Stimulated activated memory B cell treated with anti-CD40 and anti-IgM and Interleukin-4, amounts not matched to agents 10 μg/mL and 1 μg/mL and 100 μg/mL, for 72 hours (primary cell): ENCODE measurements at regions not wholly inside any gene's neighbourhood (a gene's known extent, or its start where the extent isn't known, plus 50 kb on each side); places are given as distances from the start of the nearest gene placed in this dataset.

Experiments used
- ATAC-seq: fragments of 150-1000 bp; cut with Tn5 transposase; 2 replicates; pipeline ENCODE4 v1.10.0; 2021
- H3K27ac Mint-ChIP-seq: one replicate; pipeline ENCODE4 v1.8.0; 2022; ENCODE audit warnings: mild to moderate bottlenecking, mixed read lengths
- H3K27me3 Mint-ChIP-seq: one replicate; pipeline ENCODE4 v1.8.0; 2022; ENCODE audit warnings: mixed read lengths
- H3K36me3 Mint-ChIP-seq: one replicate; pipeline ENCODE4 v1.8.0; 2022; ENCODE audit warnings: mixed read lengths
- H3K4me1 Mint-ChIP-seq: one replicate; pipeline ENCODE4 v1.8.0; 2022; ENCODE audit warnings: mixed read lengths
- H3K4me3 Mint-ChIP-seq: one replicate; pipeline ENCODE4 v1.8.0; 2022; ENCODE audit warnings: mild to moderate bottlenecking, moderate library complexity, mixed read lengths
- H3K9me3 Mint-ChIP-seq: one replicate; pipeline ENCODE4 v1.8.0; 2022; ENCODE audit warnings: mixed read lengths

DNA sequence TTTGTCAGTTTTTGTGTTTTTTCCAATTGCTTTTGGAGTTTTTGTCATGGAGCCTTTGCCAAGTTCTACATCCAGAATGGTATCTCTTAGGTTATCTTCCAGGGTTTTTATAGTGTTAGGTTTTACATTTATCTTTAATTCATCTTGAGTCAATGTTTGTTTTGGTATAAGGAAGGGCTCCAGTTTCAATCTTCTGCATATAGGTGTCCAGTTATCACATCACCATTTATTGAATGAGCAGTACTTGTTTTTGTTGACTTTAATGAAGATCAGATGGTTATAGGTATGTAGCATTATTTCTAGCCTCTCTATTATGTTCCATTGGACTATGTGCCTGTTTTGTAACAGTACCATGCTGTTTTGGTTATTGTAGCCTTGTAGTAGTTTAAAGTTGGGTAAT is 1233.1 kb downstream of the PLA2G4A start:
- no peaks in the 10 kb centered on the region for H3K27me3 Mint-ChIP-seq
- ATAC-seq: no peak
- no peaks in the 10 kb centered on the region for H3K36me3 Mint-ChIP-seq
- no peak overlapping the region for H3K4me3 Mint-ChIP-seq
- no peak overlapping the region for H3K27ac Mint-ChIP-seq
- H3K4me1 Mint-ChIP-seq: no peaks in the 10 kb centered on the region
- peaks cover 24% of the 10 kb centered on the region for H3K9me3 Mint-ChIP-seq

DNA sequence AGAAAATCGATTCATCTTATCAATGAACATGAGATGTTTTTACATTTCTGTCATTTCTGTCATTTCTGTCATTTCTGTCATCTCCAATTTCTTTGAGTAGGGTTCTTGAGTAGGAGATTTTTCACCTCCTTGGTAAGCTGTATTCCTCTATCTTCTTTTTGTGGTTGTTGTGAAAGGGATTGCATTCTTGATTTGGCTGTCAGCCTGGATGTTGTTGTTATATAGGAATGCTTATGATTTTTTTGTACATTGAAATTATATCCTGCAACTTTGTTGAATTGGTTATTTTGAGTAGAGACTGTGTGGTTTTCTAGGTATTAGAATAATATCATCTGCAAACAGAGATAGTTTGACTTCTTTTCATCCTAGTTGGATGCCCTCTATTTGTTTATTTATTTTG is 1233.7 kb downstream of the PLA2G4A start:
- Mint-ChIP-seq H3K27ac (no peak overlapping the region), H3K4me1 (no peaks in the 10 kb centered on the region), H3K36me3 (no peaks in the 10 kb centered on the region), H3K4me3 (no peak overlapping the region), H3K9me3 (peaks cover 22% of the 10 kb centered on the region), H3K27me3 (no peaks in the 10 kb centered on the region)
- ATAC-seq: no peak

DNA sequence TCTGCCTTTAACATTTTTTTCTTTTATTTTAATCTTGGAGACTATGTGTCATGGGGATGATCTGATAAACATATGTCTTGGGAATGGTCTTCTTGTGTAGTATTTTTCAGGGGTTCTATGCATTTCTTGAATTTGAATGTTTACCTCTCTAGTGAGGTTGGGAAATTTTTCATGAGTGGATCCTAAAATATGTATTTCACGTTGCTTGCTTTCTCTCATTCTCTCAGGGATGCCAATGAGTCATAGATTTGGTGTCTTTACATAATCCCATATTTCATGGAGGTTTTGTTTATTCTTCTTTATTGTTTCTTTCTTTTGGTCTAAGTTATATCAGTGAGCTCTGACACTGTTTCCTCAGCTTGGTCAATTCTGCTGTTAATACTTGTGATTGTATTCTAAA is 1237.2 kb downstream of the PLA2G4A start:
- Mint-ChIP-seq H3K36me3 (no peaks in the 10 kb centered on the region), H3K27me3 (no peaks in the 10 kb centered on the region), H3K4me1 (no peaks in the 10 kb centered on the region), H3K4me3 (no peak overlapping the region), H3K9me3 (peaks cover 18% of the 10 kb centered on the region), H3K27ac (no peak overlapping the region)
- no peak for ATAC-seq

DNA sequence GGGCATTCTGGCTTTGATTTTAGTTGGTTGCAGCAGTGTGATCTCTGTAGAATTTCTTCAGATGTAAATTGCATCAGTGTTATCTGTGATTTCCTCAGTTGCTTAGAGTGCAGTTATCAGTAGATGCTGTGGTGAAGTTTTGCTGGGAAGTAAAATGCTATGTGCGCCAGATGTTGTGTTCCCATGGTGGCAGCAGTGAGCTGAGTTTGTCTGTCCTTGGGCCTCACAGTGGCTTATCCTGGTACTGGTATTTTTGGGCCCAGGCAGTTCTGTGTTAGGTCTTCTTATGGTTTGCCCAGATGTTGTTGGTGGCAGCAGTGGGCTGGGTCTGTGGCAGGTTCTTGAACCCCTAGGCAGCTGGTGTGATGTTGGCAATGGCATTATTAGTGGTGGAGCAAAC is 1242.1 kb downstream of the PLA2G4A start:
- Mint-ChIP-seq H3K9me3 (peaks cover 20% of the 10 kb centered on the region), H3K27me3 (no peaks in the 10 kb centered on the region), H3K36me3 (no peaks in the 10 kb centered on the region), H3K4me1 (no peaks in the 10 kb centered on the region), H3K27ac (no peak overlapping the region), H3K4me3 (no peak overlapping the region)
- ATAC-seq: no peak

DNA sequence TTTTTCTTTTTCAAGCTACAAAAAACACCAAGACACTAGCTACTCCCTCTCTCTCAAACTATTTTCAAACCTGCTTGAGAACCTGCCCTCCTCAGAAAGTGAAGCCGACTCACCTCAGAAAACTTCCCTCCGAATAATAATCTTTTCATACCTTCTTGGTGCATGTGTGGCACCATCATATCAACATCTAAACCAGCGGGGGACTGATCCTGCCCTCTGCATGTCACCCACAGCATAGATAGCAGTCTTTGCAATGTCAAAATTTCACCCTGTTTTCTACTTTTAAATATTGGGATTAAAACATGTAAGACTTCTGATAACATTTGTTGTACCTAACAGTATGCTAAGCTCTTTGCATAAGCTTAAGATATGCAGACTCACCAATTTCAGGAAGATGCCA is 1260.3 kb downstream of the PLA2G4A start:
- no peaks in the 10 kb centered on the region for H3K27me3 Mint-ChIP-seq
- ATAC-seq: no peak
- peaks cover 5% of the 10 kb centered on the region for H3K9me3 Mint-ChIP-seq
- no peaks in the 10 kb centered on the region for H3K4me1 Mint-ChIP-seq
- no peak overlapping the region for H3K27ac Mint-ChIP-seq
- no peak overlapping the region for H3K4me3 Mint-ChIP-seq
- H3K36me3 Mint-ChIP-seq: no peaks in the 10 kb centered on the region

DNA sequence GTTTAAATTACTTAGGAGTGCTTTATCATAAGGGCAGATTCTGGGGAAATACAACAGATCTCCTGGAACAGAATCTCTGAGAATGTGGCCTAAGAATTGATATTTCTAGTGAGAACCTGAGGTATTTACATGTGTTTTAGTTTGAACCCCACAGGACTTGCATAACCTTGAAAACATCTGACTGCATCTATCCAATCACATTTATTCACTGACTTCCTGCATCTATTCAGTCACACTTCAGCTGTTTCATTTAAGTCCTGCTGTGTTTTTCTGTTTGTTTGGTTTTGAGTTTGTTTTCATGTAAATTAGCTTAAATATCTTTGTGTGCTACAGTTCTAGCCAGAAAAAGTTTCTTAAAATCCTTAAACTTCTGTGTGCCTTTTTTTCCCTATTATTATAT is 1260.7 kb downstream of the PLA2G4A start:
- no peak overlapping the region for H3K4me3 Mint-ChIP-seq
- no peak for ATAC-seq
- no peak overlapping the region for H3K27ac Mint-ChIP-seq
- H3K36me3 Mint-ChIP-seq: no peaks in the 10 kb centered on the region
- H3K9me3 Mint-ChIP-seq: peaks cover 5% of the 10 kb centered on the region
- H3K4me1 Mint-ChIP-seq: no peaks in the 10 kb centered on the region
- H3K27me3 Mint-ChIP-seq: no peaks in the 10 kb centered on the region

DNA sequence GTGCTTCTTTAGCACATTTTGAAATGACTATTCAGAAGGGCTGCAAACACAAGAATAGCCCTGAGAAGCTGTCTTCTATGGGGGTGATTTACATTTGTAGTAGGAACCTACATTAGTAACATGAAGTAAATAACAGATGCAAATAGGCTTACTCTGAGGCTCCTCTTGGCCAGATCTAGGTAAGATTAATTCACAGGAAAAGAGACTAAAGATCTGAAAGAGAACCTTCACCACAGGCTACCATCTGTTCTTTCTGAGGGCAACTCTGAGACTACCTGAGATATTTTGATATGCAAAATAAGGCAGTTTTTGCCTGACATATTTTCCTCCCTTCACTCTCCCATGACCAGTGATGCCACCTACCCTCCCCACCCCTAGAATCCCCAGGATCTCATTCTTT is 1267.8 kb downstream of the PLA2G4A start:
- no peak for ATAC-seq
- no peak overlapping the region for H3K27ac Mint-ChIP-seq
- H3K27me3 Mint-ChIP-seq: no peaks in the 10 kb centered on the region
- H3K36me3 Mint-ChIP-seq: no peaks in the 10 kb centered on the region
- H3K9me3 Mint-ChIP-seq: no peaks in the 10 kb centered on the region
- H3K4me1 Mint-ChIP-seq: no peaks in the 10 kb centered on the region
- H3K4me3 Mint-ChIP-seq: no peak overlapping the region

DNA sequence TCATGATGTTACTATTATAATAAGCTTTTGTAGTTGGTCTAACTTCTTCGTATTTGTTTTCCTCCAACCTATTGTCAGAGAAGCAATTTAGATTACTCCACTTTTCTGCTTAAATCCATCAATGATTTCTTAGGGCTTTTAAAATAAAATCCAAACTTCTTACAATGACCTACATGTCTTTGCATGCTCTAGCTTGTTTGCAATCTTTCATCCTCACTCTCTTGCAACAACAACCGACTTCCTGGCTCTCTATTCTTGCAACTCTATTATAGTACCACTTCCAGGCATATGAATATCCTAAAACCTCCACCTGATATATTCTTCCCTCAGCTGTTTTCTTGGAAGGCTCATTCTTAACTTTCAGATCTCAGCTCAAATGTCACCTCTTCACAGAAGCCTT is 1288.7 kb downstream of the PLA2G4A start:
- ATAC-seq: no peak
- no peaks in the 10 kb centered on the region for H3K4me1 Mint-ChIP-seq
- H3K4me3 Mint-ChIP-seq: no peak overlapping the region

DNA sequence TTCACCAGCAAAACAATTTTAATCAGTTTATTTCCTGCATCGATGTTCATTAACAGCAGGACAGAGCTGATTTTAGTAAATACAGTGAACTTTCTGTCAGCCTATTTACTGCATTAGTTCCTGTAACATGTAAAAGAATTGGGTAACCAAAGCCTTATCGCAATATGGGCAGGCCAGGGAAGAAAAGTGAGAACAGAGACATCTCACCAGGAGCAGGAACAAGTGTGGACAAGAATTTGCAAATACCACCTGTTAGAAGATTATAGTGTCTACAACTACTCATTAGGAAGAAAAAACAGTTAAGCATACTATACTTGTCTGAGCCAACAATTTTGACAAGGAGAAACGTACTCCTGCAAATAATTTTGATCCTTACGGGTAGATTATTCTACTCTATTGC is 1293.9 kb downstream of the PLA2G4A start:
- no peak overlapping the region for H3K27ac Mint-ChIP-seq
- H3K4me1 Mint-ChIP-seq: no peaks in the 10 kb centered on the region
- no peaks in the 10 kb centered on the region for H3K9me3 Mint-ChIP-seq
- H3K27me3 Mint-ChIP-seq: no peaks in the 10 kb centered on the region
- no peak for ATAC-seq
- H3K36me3 Mint-ChIP-seq: no peaks in the 10 kb centered on the region
- no peak overlapping the region for H3K4me3 Mint-ChIP-seq

More for the DNA sequence above, 1288.7 kb downstream of the PLA2G4A start:
- Mint-ChIP-seq H3K27ac (no peak overlapping the region), H3K27me3 (no peaks in the 10 kb centered on the region), H3K9me3 (no peaks in the 10 kb centered on the region), H3K36me3 (no peaks in the 10 kb centered on the region)

DNA sequence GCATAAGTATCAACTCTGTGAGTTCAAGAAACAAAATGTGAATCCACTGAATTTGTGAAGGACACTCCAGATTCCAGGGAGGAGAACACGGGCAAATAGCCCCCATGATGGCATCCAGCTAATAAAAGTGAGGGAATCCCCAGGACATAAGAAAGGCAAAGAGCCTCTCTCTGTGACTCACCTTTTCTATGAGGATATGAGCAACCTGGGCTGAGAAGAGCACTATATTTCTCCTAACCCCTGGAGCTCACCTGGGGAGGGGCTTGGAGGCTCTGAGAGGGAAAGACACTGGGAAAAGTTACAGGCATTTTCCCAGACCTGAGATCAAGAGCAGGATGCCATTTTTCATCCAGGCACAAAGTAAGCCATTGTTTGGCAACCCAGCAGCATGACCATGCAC is 1298.8 kb downstream of the PLA2G4A start:
- Mint-ChIP-seq H3K27me3 (no peaks in the 10 kb centered on the region), H3K4me3 (no peak overlapping the region), H3K4me1 (no peaks in the 10 kb centered on the region), H3K36me3 (no peaks in the 10 kb centered on the region), H3K9me3 (peaks cover 6% of the 10 kb centered on the region), H3K27ac (no peak overlapping the region)
- no peak for ATAC-seq

DNA sequence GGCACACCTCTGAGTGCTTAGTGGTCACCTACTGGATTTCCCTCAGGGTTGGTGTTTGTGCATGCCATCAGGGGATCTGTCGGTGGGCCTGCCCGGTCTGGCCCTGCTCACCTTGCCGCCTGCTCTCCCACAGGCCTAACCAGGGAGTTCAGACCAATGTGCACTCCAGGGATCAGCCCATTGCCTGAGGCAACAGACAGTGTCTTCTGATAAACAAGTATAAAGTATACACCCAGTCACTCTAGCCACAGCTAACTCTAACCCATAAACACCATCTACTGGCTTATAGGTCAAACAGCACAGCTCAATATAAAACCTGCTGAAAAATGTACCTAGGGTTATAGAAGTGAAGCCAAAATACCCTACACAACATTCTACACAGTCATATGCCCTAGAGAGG is 1300.0 kb downstream of the PLA2G4A start:
- Mint-ChIP-seq H3K27ac (no peak overlapping the region), H3K4me3 (no peak overlapping the region), H3K9me3 (peaks cover 9% of the 10 kb centered on the region), H3K27me3 (no peaks in the 10 kb centered on the region), H3K4me1 (no peaks in the 10 kb centered on the region), H3K36me3 (no peaks in the 10 kb centered on the region)
- no peak for ATAC-seq

DNA sequence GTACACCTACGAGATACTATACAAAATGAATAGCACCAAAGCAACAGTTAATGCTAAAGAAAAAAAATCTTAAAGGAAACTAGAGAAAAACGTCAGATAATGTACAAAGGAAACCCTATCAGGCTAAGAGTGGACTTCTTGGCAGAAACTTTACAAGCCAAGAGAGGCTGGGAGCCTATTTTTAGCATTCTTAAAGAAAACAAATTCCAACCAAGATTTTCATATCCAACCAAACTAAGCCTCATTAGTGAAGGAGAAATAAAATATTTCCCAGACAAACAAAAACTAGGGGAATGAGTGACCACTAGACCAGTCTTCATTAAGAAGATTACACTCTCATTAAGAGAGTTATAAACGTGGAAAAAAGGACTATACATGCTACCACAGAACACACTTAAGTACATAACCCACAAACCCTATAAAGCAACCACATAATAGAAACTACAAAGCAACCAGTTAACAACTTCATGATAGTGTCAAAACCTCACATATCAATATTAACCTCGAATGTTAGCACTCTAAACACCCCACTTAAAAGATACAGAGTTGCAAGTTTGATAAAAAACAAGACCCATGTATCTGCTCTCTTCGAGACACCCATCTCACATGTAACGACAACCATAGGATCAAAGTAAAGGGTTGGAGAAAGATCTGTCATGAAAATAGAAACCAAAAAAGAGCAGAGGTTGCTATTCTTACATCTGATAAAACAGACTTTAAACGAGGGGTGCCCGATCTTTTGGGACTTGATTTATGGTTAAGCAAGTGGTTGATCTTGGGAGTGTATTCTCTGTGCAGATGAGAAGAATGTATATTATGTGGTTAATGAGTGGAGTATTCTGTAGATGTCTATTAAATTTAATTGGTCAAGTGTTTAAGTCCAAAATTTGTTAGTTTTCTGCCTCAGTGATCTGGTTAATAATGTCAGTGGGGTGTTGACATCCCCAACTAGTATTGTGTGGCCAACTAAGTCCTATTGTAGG is 1301.4 kb downstream of the PLA2G4A start:
- Mint-ChIP-seq H3K9me3 (peaks cover 17% of the 10 kb centered on the region), H3K27ac (no peak overlapping the region), H3K27me3 (no peaks in the 10 kb centered on the region), H3K4me1 (no peaks in the 10 kb centered on the region), H3K36me3 (no peaks in the 10 kb centered on the region), H3K4me3 (no peak overlapping the region)
- no peak for ATAC-seq

DNA sequence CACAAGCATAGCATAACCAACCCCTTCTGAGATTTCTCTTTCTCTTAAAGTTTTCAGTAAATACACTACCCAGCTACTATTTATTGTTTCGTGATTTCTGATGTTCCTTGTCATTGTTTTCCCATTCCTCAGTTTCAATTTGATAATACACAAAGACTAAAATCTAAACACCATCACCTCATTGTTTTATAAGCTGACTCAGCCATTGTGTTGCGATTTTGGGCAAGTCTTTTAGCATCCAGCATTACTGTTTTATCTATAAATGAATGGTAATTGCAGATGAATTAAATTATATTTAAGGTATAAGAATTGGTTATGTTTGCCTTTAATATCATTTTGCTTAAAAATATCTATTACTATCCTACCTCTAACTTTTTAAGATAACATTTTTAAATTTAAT is 1308.5 kb downstream of the PLA2G4A start:
- no peak for ATAC-seq
- H3K4me1 Mint-ChIP-seq: no peaks in the 10 kb centered on the region
- H3K4me3 Mint-ChIP-seq: no peak overlapping the region
- H3K36me3 Mint-ChIP-seq: no peaks in the 10 kb centered on the region
- H3K27ac Mint-ChIP-seq: no peak overlapping the region
- H3K27me3 Mint-ChIP-seq: no peaks in the 10 kb centered on the region
- peaks cover 16% of the 10 kb centered on the region for H3K9me3 Mint-ChIP-seq

DNA sequence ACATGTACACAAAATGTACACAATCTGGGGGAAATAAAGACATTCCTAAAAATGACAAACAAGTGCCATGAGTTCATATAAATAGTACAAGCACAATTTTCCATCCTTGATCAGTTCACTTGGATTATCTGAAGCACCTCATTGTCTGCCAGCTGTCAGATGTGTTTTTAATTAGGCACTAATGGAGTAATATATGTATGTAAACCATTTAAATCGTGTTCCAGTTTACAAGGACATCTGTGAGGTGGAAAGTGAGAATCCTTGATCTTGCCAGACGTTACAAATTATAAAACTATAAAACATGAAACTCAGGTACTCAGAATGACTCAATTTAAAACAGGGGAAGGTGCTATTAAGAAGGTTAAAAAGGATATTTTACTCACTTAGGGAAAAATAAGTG is 1312.2 kb downstream of the PLA2G4A start:
- Mint-ChIP-seq H3K27ac (no peak overlapping the region), H3K27me3 (no peaks in the 10 kb centered on the region), H3K9me3 (peaks cover 4% of the 10 kb centered on the region), H3K36me3 (no peaks in the 10 kb centered on the region), H3K4me3 (no peak overlapping the region), H3K4me1 (no peaks in the 10 kb centered on the region)
- ATAC-seq: no peak

DNA sequence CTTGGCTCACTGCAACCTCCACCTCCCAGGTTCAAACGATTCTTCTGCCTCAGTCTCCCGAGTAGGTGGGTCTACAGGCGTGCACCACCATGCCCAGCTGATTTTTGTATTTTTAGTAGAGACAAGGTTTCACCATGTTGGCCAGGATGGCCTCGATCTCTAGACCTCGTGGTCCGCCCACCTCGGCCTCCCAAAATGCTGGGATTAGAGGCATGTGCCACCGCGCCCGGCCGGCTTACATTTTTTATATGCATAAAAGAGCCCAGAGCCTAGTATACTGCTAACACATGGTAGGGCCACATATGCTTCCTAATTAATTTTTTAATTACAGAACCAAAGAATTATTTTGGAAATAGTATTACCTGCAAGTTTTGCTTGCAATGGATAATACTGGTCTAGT is 1325.4 kb downstream of the PLA2G4A start:
- no peaks in the 10 kb centered on the region for H3K36me3 Mint-ChIP-seq
- no peaks in the 10 kb centered on the region for H3K27me3 Mint-ChIP-seq
- H3K4me3 Mint-ChIP-seq: no peak overlapping the region

DNA sequence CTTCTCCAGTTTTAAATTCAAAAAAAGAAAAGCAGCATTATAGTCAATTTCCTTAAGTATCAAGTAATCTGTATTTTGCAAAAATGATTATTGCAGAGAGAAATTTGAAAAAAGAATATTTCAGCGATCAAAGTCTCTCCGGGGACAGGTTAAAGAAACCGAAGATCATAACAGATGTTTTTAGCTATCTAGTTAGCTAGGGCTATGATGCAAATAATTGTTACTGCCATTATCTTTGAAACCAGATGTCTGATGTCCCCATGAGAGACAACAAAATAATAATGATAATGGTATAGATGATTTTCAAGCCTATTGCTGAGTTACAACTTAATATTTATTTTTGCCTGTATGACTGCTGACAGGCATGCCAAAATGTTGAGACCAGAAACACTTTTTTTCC is 1326.0 kb downstream of the PLA2G4A start:
- Mint-ChIP-seq H3K27me3 (no peaks in the 10 kb centered on the region), H3K4me1 (no peaks in the 10 kb centered on the region), H3K36me3 (no peaks in the 10 kb centered on the region), H3K27ac (no peak overlapping the region), H3K4me3 (no peak overlapping the region), H3K9me3 (peaks cover 3% of the 10 kb centered on the region)
- no peak for ATAC-seq

More for the DNA sequence above, 1325.4 kb downstream of the PLA2G4A start:
- Mint-ChIP-seq H3K4me1 (no peaks in the 10 kb centered on the region), H3K9me3 (peaks cover 3% of the 10 kb centered on the region), H3K27ac (no peak overlapping the region)
- ATAC-seq: no peak
